Activated CD4-positive, alpha-beta T cell treated with anti-CD3 and anti-CD28 coated beads, Interleukin-2, amount 10 ng/mL, durations not matched to agents 7 days and 5 days (primary cell): ENCODE measurements at regions not wholly inside any gene's neighbourhood (a gene's known extent, or its start where the extent isn't known, plus 50 kb on each side); places are given as distances from the start of the nearest gene placed in this dataset.
"Not testable (repeated sequence)": the region's sequence is repeated elsewhere in the genome, so short reads cannot be mapped to it uniquely, and the experiment has no call there.

ENCODE experiments used
- CTCF ChIA-PET: fragments of 350-600 bp; sonication (Branson Sonifier 250); formaldehyde crosslinking; loops from one replicate; lab custom pipeline; 2021; ENCODE audit warnings: antibody characterized with exemption; lab: Charles Lee
- POLR2A ChIA-PET: fragments of 350-600 bp; sonication (Branson Sonifier 250); formaldehyde crosslinking; loops from one replicate; lab custom pipeline; 2021; ENCODE audit warnings: antibody characterized with exemption; lab: Charles Lee
- DNase-seq: peaks from one replicate; pipeline ENCODE4 v3.0.0-alpha.2; 2020
- H3K27ac Mint-ChIP-seq: one replicate; pipeline ENCODE4 v1.8.0; 2021; ENCODE audit warnings: mild to moderate bottlenecking, moderate library complexity, mixed read lengths
- H3K27me3 Mint-ChIP-seq: one replicate; pipeline ENCODE4 v1.8.0; 2021; ENCODE audit warnings: mixed read lengths
- H3K36me3 Mint-ChIP-seq: one replicate; pipeline ENCODE4 v1.8.0; 2021; ENCODE audit warnings: low read depth, mixed read lengths
- H3K4me1 Mint-ChIP-seq: one replicate; pipeline ENCODE4 v1.8.0; 2021; ENCODE audit warnings: mixed read lengths
- H3K4me3 Mint-ChIP-seq: one replicate; pipeline ENCODE4 v1.8.0; 2021; ENCODE audit warnings: mild to moderate bottlenecking, moderate library complexity, mixed read lengths
- H3K9me3 Mint-ChIP-seq: one replicate; pipeline ENCODE4 v1.8.0; 2021; ENCODE audit warnings: mixed read lengths

DNA sequence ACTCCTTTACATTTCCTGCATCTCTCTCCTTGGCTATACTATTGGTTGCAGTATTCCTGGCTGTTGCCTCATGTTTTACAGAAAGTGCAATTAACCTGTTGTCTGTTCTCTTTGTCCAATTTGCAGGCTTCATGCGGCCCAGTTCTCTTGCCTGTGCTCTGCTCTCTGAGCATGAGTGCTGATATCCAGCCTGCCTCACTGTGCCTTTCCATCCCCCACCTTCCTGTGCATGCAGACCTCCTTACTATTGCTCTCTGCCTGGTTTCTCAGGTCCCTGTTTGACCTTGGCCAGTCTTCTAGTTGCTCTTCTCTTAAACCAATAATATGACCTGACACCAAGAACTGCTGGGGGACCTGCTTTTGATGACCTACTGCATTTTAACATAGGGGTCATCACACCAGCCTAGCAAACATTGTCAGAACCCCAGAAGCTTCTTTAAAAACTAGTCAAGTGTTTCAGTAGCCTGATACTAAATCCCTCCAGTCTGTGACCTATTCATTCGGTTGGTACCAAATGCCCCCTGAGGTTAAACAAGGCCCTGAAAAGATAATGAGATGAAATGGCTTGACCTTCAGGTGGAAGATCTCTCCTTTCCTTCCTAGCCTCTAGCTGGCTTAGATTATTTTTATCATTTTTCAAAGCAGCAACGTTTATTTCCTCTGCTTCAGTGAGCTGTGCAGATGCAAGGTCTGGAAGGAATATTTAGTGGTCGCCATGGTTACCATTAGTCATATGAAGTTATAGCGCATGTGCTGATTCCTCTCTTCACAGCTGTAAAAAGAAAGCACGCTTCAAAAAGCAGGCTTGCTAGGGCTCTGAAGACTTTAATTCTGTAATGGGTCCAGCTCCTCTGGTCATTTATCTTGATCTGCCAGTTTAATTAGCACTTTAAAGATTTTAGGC, 216.5 kb downstream of the PHLDA1 start:
- no peaks in the 10 kb centered on the region for H3K9me3 Mint-ChIP-seq
- H3K27ac Mint-ChIP-seq: no peak overlapping the region
- no peak for DNase-seq

GRCh38 chr12:75813072-75813471, 218.5 kb downstream of the PHLDA1 start:
- H3K36me3 Mint-ChIP-seq: no peaks in the 10 kb centered on the region
- ChIA-PET POLR2A (no interaction called here), CTCF (interaction anchor here (1.4 kb wide), 1 partner anchor 219 kb away, joined by 3 read pairs; the partner anchor contains the start of gene PHLDA1)
- no peak overlapping the region for H3K4me3 Mint-ChIP-seq
- no peaks in the 10 kb centered on the region for H3K27me3 Mint-ChIP-seq
- H3K27ac Mint-ChIP-seq: no peak overlapping the region
- H3K4me1 Mint-ChIP-seq: peaks cover 8% of the 10 kb centered on the region
- DNase-seq: no peak
- H3K9me3 Mint-ChIP-seq: peaks cover 5% of the 10 kb centered on the region

More for the DNA sequence above, 216.5 kb downstream of the PHLDA1 start:
- ChIA-PET POLR2A (no interaction called here), CTCF (interaction anchor here (1.5 to 3.3 kb wide), 4 partner anchors 10 to 289 kb away, joined by 3 to 13 read pairs (median 6); partner anchors contain the start of gene PHLDA1)
- Mint-ChIP-seq H3K4me1 (peaks cover 8% of the 10 kb centered on the region), H3K27me3 (peaks cover 2% of the 10 kb centered on the region), H3K36me3 (no peaks in the 10 kb centered on the region), H3K4me3 (no peak overlapping the region)

DNA sequence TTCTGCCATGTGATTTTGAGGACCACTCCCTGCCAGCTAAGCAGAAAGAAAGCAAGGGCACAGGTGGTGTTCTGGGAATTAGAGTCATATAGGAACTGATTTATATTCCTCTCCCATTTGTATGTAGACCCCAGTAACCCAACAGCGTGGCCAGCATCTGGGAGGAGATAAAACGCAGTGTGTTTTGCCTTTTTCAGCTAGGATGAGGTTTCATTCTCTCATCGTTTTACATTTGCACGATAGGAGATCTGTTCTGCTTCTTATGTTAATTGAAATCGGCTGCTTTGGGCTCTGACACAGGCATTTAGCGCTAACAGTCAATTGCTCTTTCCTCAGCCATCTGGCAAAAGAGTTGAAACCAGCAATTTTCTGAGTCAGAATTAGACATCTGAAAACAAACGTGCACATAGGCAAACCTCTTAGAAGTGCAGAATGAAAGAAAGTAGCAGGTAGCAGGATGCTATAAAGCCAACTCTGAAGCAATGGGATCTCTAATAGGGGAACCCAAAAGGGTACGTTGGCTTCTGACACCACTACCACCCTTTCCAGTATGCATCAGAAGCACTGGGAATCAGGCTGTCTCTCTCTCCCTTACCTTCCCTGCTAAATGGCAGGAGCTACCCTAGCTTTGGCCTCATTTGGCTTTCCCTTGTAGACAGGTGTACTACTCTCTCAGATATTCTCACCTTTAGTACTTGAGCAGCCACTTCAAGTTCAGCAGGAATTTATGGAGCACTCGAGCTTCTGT, 219.1 kb downstream of the PHLDA1 start:
- DNase-seq: no peak
- CTCF ChIA-PET: no interaction called here
- Mint-ChIP-seq H3K4me3 (no peak overlapping the region), H3K27me3 (no peaks in the 10 kb centered on the region), H3K9me3 (peaks cover 5% of the 10 kb centered on the region), H3K27ac (no peak overlapping the region), H3K36me3 (no peaks in the 10 kb centered on the region), H3K4me1 (peaks cover 8% of the 10 kb centered on the region)
- POLR2A ChIA-PET: no interaction called here

GRCh38 chr12:75809746-75810145, 221.8 kb downstream of the PHLDA1 start:
- H3K27me3 Mint-ChIP-seq: peaks cover 1% of the 10 kb centered on the region
- POLR2A ChIA-PET: interaction anchor here (0.6 kb wide), 1 partner anchor 15 kb away, joined by 3 read pairs; no protein-coding TSS in a partner anchor
- H3K9me3 Mint-ChIP-seq: peaks cover 5% of the 10 kb centered on the region
- no peak overlapping the region for H3K27ac Mint-ChIP-seq
- CTCF ChIA-PET: interaction anchor here (0.8 to 1.2 kb wide), 3 partner anchors 15 to 223 kb away, joined by 3 read pairs; no protein-coding TSS in a partner anchor
- H3K36me3 Mint-ChIP-seq: no peaks in the 10 kb centered on the region
- H3K4me3 Mint-ChIP-seq: no peak overlapping the region
- H3K4me1 Mint-ChIP-seq: peaks cover 4% of the 10 kb centered on the region
- no peak for DNase-seq

DNA sequence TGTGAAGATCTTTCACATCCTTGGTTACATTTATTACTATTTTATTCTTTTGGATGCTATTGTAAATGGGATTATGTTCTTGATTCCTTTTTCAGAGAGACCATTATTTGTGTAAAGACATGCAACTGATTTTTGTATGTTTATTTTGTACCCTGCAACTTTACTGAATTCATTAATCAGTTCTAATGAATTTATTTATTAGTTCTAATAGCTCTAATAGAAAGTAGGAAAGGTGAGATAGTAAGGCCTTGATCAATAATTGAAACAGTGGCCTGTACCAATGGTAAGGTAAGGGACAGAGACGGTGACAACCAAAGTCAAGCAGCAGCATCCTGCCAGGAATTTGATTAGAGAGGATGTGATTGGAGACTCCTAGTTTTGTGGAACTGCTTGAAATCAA, 224.1 kb downstream of the PHLDA1 start:
- H3K27me3 Mint-ChIP-seq: peaks cover 1% of the 10 kb centered on the region
- H3K9me3 Mint-ChIP-seq: peaks cover 5% of the 10 kb centered on the region
- ChIA-PET CTCF (no interaction called here), POLR2A (no interaction called here)
- peaks cover 4% of the 10 kb centered on the region for H3K4me1 Mint-ChIP-seq
- no peaks in the 10 kb centered on the region for H3K36me3 Mint-ChIP-seq
- no peak overlapping the region for H3K4me3 Mint-ChIP-seq
- no peak overlapping the region for H3K27ac Mint-ChIP-seq
- DNase-seq: no peak

DNA sequence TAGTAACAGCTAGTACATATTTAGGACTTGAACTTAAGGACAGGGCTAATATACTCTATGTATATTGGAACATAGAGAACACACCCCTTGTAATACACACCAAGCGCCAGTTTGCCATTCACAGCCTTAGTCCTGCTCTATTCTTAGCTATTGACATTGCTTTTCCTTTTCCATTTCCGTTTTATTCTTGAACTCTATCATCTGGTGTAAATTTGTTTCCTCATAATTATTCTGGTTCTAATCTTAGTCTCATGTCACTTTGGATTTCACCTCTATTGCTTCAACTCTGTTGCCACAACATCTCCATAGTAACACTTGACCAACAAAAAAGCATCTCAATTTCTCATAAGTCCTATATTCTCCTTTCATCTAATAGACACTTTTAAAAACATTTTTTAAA, 225.7 kb downstream of the PHLDA1 start:
- CTCF ChIA-PET: interaction anchor here (0.9 to 1.4 kb wide), 2 partner anchors 12 to 18 kb away, joined by 3 to 4 read pairs; no protein-coding TSS in a partner anchor
- H3K27ac Mint-ChIP-seq: no peak overlapping the region

DNA sequence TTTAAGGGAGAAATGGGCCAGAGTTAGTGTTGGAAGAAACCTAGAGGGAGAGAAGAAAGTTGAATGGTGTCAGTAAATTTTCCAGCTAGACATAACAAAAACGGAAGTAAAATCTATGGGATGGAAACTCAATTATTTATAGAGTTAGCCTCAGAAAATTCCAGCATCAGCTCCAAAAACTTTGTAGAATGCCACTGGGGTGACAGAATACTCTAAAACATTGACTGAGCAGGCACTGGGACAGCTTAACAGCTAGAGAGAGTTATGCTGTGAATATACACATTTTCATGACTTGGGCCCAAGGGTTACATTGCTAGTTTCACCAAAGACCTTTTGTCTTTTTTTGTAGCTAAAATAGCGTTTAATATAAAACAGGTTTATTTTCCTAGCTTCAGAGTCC, 226.3 kb downstream of the PHLDA1 start:
- POLR2A ChIA-PET: no interaction called here
- CTCF ChIA-PET: interaction anchor here (0.9 to 1.4 kb wide), 2 partner anchors 12 to 18 kb away, joined by 3 to 4 read pairs; no protein-coding TSS in a partner anchor

More for the DNA sequence above, 225.7 kb downstream of the PHLDA1 start:
- H3K27me3 Mint-ChIP-seq: peaks cover 1% of the 10 kb centered on the region
- H3K4me1 Mint-ChIP-seq: no peaks in the 10 kb centered on the region
- H3K9me3 Mint-ChIP-seq: peaks cover 5% of the 10 kb centered on the region
- POLR2A ChIA-PET: no interaction called here
- no peak for DNase-seq
- H3K4me3 Mint-ChIP-seq: no peak overlapping the region
- no peaks in the 10 kb centered on the region for H3K36me3 Mint-ChIP-seq

GRCh38 chr12:75798136-75798926, 233.2 kb downstream of the PHLDA1 start:
- CTCF ChIA-PET: interaction anchor here (0.6 to 1.5 kb wide), 2 partner anchors 19 to 338 kb away, joined by 5 to 6 read pairs; no protein-coding TSS in a partner anchor
- no peaks in the 10 kb centered on the region for H3K36me3 Mint-ChIP-seq
- no peak for DNase-seq
- H3K4me3 Mint-ChIP-seq: no peak overlapping the region
- peaks cover 13% of the 10 kb centered on the region for H3K27me3 Mint-ChIP-seq
- POLR2A ChIA-PET: no interaction called here
- H3K9me3 Mint-ChIP-seq: no peaks in the 10 kb centered on the region
- no peak overlapping the region for H3K27ac Mint-ChIP-seq
- H3K4me1 Mint-ChIP-seq: no peaks in the 10 kb centered on the region

More for the DNA sequence above, 226.3 kb downstream of the PHLDA1 start:
- H3K36me3 Mint-ChIP-seq: no peaks in the 10 kb centered on the region
- H3K27ac Mint-ChIP-seq: no peak overlapping the region
- H3K4me1 Mint-ChIP-seq: no peaks in the 10 kb centered on the region
- H3K27me3 Mint-ChIP-seq: peaks cover 1% of the 10 kb centered on the region
- no peak for DNase-seq
- no peak overlapping the region for H3K4me3 Mint-ChIP-seq
- H3K9me3 Mint-ChIP-seq: peaks cover 5% of the 10 kb centered on the region

GRCh38 chr12:75795125-75795524, 236.5 kb downstream of the PHLDA1 start:
- POLR2A ChIA-PET: interaction anchor here (0.6 kb wide), 1 partner anchor 14 kb away, joined by 3 read pairs; no protein-coding TSS in a partner anchor
- no peaks in the 10 kb centered on the region for H3K4me1 Mint-ChIP-seq
- DNase-seq: no peak
- no peak overlapping the region for H3K27ac Mint-ChIP-seq
- no peaks in the 10 kb centered on the region for H3K36me3 Mint-ChIP-seq
- CTCF ChIA-PET: interaction anchor here (0.6 kb wide), 1 partner anchor 650 kb away, joined by 4 read pairs; no protein-coding TSS in a partner anchor
- peaks cover 27% of the 10 kb centered on the region for H3K27me3 Mint-ChIP-seq
- no peaks in the 10 kb centered on the region for H3K9me3 Mint-ChIP-seq
- H3K4me3 Mint-ChIP-seq: no peak overlapping the region

DNA sequence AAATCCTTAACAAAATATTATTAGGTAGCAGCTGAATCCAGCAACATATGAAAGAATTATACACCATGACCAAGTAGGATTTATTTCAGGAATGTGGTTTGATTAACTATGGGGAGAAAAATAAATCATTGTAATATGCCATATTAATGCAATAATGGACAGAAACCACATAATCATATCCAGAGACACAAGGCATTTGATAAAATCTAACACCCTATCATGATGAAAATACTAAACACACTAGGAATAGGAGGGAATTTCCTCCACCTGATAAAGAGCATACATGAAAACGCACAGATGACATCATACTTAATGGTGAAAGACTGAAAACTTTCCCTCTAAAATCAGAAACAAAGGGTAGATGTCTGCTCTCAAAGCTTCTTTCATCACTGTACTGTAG, 238.9 kb downstream of the PHLDA1 start:
- no peak for DNase-seq
- POLR2A ChIA-PET: no interaction called here
- H3K4me3 Mint-ChIP-seq: no peak overlapping the region
- no peak overlapping the region for H3K27ac Mint-ChIP-seq
- peaks cover 27% of the 10 kb centered on the region for H3K27me3 Mint-ChIP-seq
- no peaks in the 10 kb centered on the region for H3K9me3 Mint-ChIP-seq
- no peaks in the 10 kb centered on the region for H3K4me1 Mint-ChIP-seq
- no peaks in the 10 kb centered on the region for H3K36me3 Mint-ChIP-seq
- CTCF ChIA-PET: interaction anchor here (0.6 kb wide), 1 partner anchor 189 kb away, joined by 4 read pairs; no protein-coding TSS in a partner anchor

DNA sequence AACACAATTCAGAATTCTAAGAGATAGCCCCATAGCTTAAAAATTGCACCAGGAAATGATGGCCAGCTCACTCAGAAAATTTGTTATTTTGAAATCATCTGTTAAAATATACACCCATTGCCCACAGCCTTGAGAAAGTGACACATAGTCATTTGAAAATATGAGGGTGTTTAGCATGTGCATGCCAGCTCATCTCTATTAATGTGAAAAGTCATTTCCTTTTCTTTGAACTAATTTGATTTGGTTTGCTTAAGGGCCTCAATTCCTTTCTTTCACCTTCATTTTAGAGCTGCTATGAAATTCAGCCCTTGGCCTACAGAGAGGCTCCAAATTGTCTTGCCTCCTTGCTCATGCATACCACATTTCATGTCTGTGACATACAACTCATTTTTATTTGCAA, 241.4 kb downstream of the PHLDA1 start:
- H3K4me3 Mint-ChIP-seq: no peak overlapping the region
- H3K27me3 Mint-ChIP-seq: peaks cover 22% of the 10 kb centered on the region
- H3K4me1 Mint-ChIP-seq: no peaks in the 10 kb centered on the region
- DNase-seq: no peak
- POLR2A ChIA-PET: no interaction called here
- H3K9me3 Mint-ChIP-seq: no peaks in the 10 kb centered on the region
- H3K36me3 Mint-ChIP-seq: no peaks in the 10 kb centered on the region
- H3K27ac Mint-ChIP-seq: no peak overlapping the region
- CTCF ChIA-PET: interaction anchor here (0.9 kb wide), 1 partner anchor 11 kb away, joined by 3 read pairs; no protein-coding TSS in a partner anchor

DNA sequence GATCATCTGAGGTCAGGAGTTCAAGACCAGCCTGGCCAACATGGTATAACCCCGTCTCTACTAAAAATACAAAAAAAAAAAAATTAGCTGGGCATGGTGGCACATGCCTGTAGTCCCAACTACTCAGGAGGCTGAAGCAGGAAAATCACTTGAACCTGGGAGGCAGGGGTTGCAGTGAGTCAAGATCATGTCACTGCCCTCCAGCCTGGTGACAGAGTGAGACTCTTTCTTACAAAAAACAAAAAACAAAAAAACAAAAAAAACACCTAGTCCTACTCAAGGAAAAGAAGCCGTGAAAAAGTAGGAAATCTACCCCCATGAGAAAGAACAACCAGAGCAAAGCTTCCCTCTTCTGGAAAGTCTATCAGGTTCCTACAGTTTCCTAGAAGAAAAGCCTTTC, 244.4 kb downstream of the PHLDA1 start:
- H3K4me1 Mint-ChIP-seq, H3K36me3 Mint-ChIP-seq, DNase-seq, CTCF ChIA-PET, H3K4me3 Mint-ChIP-seq, H3K27ac Mint-ChIP-seq, POLR2A ChIA-PET, H3K9me3 Mint-ChIP-seq, H3K27me3 Mint-ChIP-seq: not testable (repeated sequence)
